HEK293 (cell line): ENCODE measurements at regions not wholly inside any gene's neighbourhood (a gene's known extent, or its start where the extent isn't known, plus 50 kb on each side); places are given as distances from the start of the nearest gene placed in this dataset.

Experiments
- REST ChIP-seq: fragments of 450-650 bp; formaldehyde crosslinking; IDR thresholded peaks from 2 replicates; pipeline ENCODE4 v1.5.1; 2016; ENCODE audit warnings: missing biosample characterization, missing genetic modification characterization
- YY1 ChIP-seq: fragments of 450-650 bp; formaldehyde crosslinking; IDR thresholded peaks from 2 replicates; pipeline ENCODE4 v1.5.1; 2018; ENCODE audit warnings: missing biosample characterization, missing genetic modification characterization
- ZBTB7A ChIP-seq: fragments of 450-650 bp; formaldehyde crosslinking; IDR thresholded peaks from 2 replicates; pipeline ENCODE4 v1.5.1; 2016; ENCODE audit warnings: low read depth, missing biosample characterization, missing genetic modification characterization
- ZNF664 ChIP-seq: fragments of 450-650 bp; formaldehyde crosslinking; IDR thresholded peaks from 2 replicates; pipeline ENCODE4 v1.5.1; 2016; ENCODE audit warnings: missing biosample characterization, missing genetic modification characterization
- ZNF777 ChIP-seq: fragments of 450-650 bp; formaldehyde crosslinking; IDR thresholded peaks from 2 replicates; pipeline ENCODE4 v1.5.1; 2017; ENCODE audit warnings: missing biosample characterization, missing genetic modification characterization, borderline replicate concordance

- TF ChIP-seq REST (tag by site-specific recombination) (no peak), ZNF777 (tag by site-specific recombination) (no peak), YY1 (tag by site-specific recombination) (no peak), ZNF664 (tag by site-specific recombination) (no peak), ZBTB7A (tag by site-specific recombination) (no peak)
Measured at GRCh38 chr3:147049821-147050220, 356.5 kb downstream of the ZIC4 start.
